ENCODE measurements at regions not wholly inside any gene's neighbourhood (a gene's known extent, or its start where the extent isn't known, plus 50 kb on each side); places are given as distances from the start of the nearest gene placed in this dataset.
A peak's percentile ranks its signal among the peaks of the same experiment; 100 is the strongest.
"Not testable (repeated sequence)": the region's sequence is repeated elsewhere in the genome, so short reads cannot be mapped to it uniquely, and the experiment has no call there.

- H3F3A ChIP-seq (ENCODE audit: low read length, unreplicated experiment); CTCF ChIA-PET; H2AFZ ChIP-seq (ENCODE audit: low read length); H3K27ac ChIP-seq (ENCODE audit: low read length); H4K20me1 ChIP-seq (ENCODE audit: low read length); H3K9ac ChIP-seq (ENCODE audit: low read length); H3K36me3 ChIP-seq (ENCODE audit: low read depth, low read length); H3K9me2 ChIP-seq (replicated peaks; ENCODE audit: low read length); intact Hi-C loops (cut with micrococcal nuclease); ATAC-seq; POLR2A ChIA-PET (ENCODE audit: unreplicated experiment); H3K4me3 ChIP-seq (ENCODE audit: low read length); H3K79me2 ChIP-seq (ENCODE audit: low read length); H3K4me2 ChIP-seq (ENCODE audit: low read length); H3K9me3 ChIP-seq (ENCODE audit: low read length); BruUV-seq (replicated peaks); H3K27me3 ChIP-seq (ENCODE audit: low read length); H3K4me1 ChIP-seq (ENCODE audit: insufficient read depth, low read length): not testable (repeated sequence)
- DNase-seq, result peak; percentile 17
Observed at GRCh38 chr22:15772337-15772736, 82.5 kb downstream of the POTEH start.

- H3K27me3 ChIP-seq (ENCODE audit: low read length); H4K20me1 ChIP-seq (ENCODE audit: low read length); H3F3A ChIP-seq (ENCODE audit: low read length, unreplicated experiment); H3K4me3 ChIP-seq (ENCODE audit: low read length); ATAC-seq; H3K36me3 ChIP-seq (ENCODE audit: low read depth, low read length); intact Hi-C loops (cut with micrococcal nuclease); CTCF ChIA-PET; H3K4me2 ChIP-seq (ENCODE audit: low read length); H3K9me2 ChIP-seq (replicated peaks; ENCODE audit: low read length); H3K4me1 ChIP-seq (ENCODE audit: insufficient read depth, low read length); H3K9me3 ChIP-seq (ENCODE audit: low read length); H3K9ac ChIP-seq (ENCODE audit: low read length); H3K79me2 ChIP-seq (ENCODE audit: low read length); BruUV-seq (replicated peaks); DNase-seq; POLR2A ChIA-PET (ENCODE audit: unreplicated experiment); H3K27ac ChIP-seq (ENCODE audit: low read length); H2AFZ ChIP-seq (ENCODE audit: low read length): not testable (repeated sequence)
Observed at GRCh38 chr22:15775118-15775517, 85.3 kb downstream of the POTEH start.

- H4K20me1 ChIP-seq (ENCODE audit: low read length); DNase-seq; POLR2A ChIA-PET (ENCODE audit: unreplicated experiment); H3K4me1 ChIP-seq (ENCODE audit: insufficient read depth, low read length); H2AFZ ChIP-seq (ENCODE audit: low read length); H3K79me2 ChIP-seq (ENCODE audit: low read length); H3K4me2 ChIP-seq (ENCODE audit: low read length); H3K4me3 ChIP-seq (ENCODE audit: low read length); H3K36me3 ChIP-seq (ENCODE audit: low read depth, low read length); H3K9me3 ChIP-seq (ENCODE audit: low read length); H3K9ac ChIP-seq (ENCODE audit: low read length); H3F3A ChIP-seq (ENCODE audit: low read length, unreplicated experiment); intact Hi-C loops (cut with micrococcal nuclease); BruUV-seq (replicated peaks); H3K27ac ChIP-seq (ENCODE audit: low read length); H3K9me2 ChIP-seq (replicated peaks; ENCODE audit: low read length); CTCF ChIA-PET; H3K27me3 ChIP-seq (ENCODE audit: low read length): not testable (repeated sequence)
- ATAC-seq, result peak; percentile 91
Observed at GRCh38 chr22:15775670-15776669, 86.1 kb downstream of the POTEH start.

GRCh38 chr22:15776727-15777126, 86.9 kb downstream of the POTEH start:
- POLR2A ChIA-PET (ENCODE audit: unreplicated experiment); H3K79me2 ChIP-seq (ENCODE audit: low read length); H3K36me3 ChIP-seq (ENCODE audit: low read depth, low read length); H3K9me3 ChIP-seq (ENCODE audit: low read length); H3K4me2 ChIP-seq (ENCODE audit: low read length); H4K20me1 ChIP-seq (ENCODE audit: low read length); H3K9me2 ChIP-seq (replicated peaks; ENCODE audit: low read length); H3K4me1 ChIP-seq (ENCODE audit: insufficient read depth, low read length); H3F3A ChIP-seq (ENCODE audit: low read length, unreplicated experiment); H3K27me3 ChIP-seq (ENCODE audit: low read length); H3K4me3 ChIP-seq (ENCODE audit: low read length); H2AFZ ChIP-seq (ENCODE audit: low read length); DNase-seq; H3K27ac ChIP-seq (ENCODE audit: low read length); BruUV-seq (replicated peaks); intact Hi-C loops (cut with micrococcal nuclease); CTCF ChIA-PET; H3K9ac ChIP-seq (ENCODE audit: low read length): not testable (repeated sequence)
- ATAC-seq, result peak; percentile 28

GRCh38 chr22:15777150-15777549, 87.3 kb downstream of the POTEH start:
- DNase-seq; H3K4me1 ChIP-seq (ENCODE audit: insufficient read depth, low read length); H3K36me3 ChIP-seq (ENCODE audit: low read depth, low read length); H3K27ac ChIP-seq (ENCODE audit: low read length); intact Hi-C loops (cut with micrococcal nuclease); H3K4me3 ChIP-seq (ENCODE audit: low read length); POLR2A ChIA-PET (ENCODE audit: unreplicated experiment); CTCF ChIA-PET; H3K9me3 ChIP-seq (ENCODE audit: low read length); H2AFZ ChIP-seq (ENCODE audit: low read length); H4K20me1 ChIP-seq (ENCODE audit: low read length); H3K79me2 ChIP-seq (ENCODE audit: low read length); H3K4me2 ChIP-seq (ENCODE audit: low read length); BruUV-seq (replicated peaks); H3K27me3 ChIP-seq (ENCODE audit: low read length); H3F3A ChIP-seq (ENCODE audit: low read length, unreplicated experiment); H3K9ac ChIP-seq (ENCODE audit: low read length); H3K9me2 ChIP-seq (replicated peaks; ENCODE audit: low read length): not testable (repeated sequence)
- peak; percentile 6; the same call in 1 of the 2 replicates for ATAC-seq

- H3K36me3 ChIP-seq (ENCODE audit: low read depth, low read length); BruUV-seq (replicated peaks); POLR2A ChIA-PET (ENCODE audit: unreplicated experiment); H3K9me3 ChIP-seq (ENCODE audit: low read length); H3K4me3 ChIP-seq (ENCODE audit: low read length); H3K27me3 ChIP-seq (ENCODE audit: low read length); H3K4me2 ChIP-seq (ENCODE audit: low read length); H2AFZ ChIP-seq (ENCODE audit: low read length); CTCF ChIA-PET; H3K9ac ChIP-seq (ENCODE audit: low read length); H3K4me1 ChIP-seq (ENCODE audit: insufficient read depth, low read length); H3K27ac ChIP-seq (ENCODE audit: low read length); H4K20me1 ChIP-seq (ENCODE audit: low read length); H3K9me2 ChIP-seq (replicated peaks; ENCODE audit: low read length); DNase-seq; H3F3A ChIP-seq (ENCODE audit: low read length, unreplicated experiment); H3K79me2 ChIP-seq (ENCODE audit: low read length); intact Hi-C loops (cut with micrococcal nuclease): not testable (repeated sequence)
- ATAC-seq, result peak; percentile 80
Observed at GRCh38 chr22:15777557-15777956, 87.7 kb downstream of the POTEH start.

GRCh38 chr22:15778366-15778765, 88.5 kb downstream of the POTEH start:
- H3K9me3 ChIP-seq (ENCODE audit: low read length); CTCF ChIA-PET; POLR2A ChIA-PET (ENCODE audit: unreplicated experiment); H4K20me1 ChIP-seq (ENCODE audit: low read length); H3K4me2 ChIP-seq (ENCODE audit: low read length); H3K36me3 ChIP-seq (ENCODE audit: low read depth, low read length); H3K4me1 ChIP-seq (ENCODE audit: insufficient read depth, low read length); H3K9ac ChIP-seq (ENCODE audit: low read length); BruUV-seq (replicated peaks); intact Hi-C loops (cut with micrococcal nuclease); H3F3A ChIP-seq (ENCODE audit: low read length, unreplicated experiment); H3K4me3 ChIP-seq (ENCODE audit: low read length); H3K27me3 ChIP-seq (ENCODE audit: low read length); H3K79me2 ChIP-seq (ENCODE audit: low read length); H3K9me2 ChIP-seq (replicated peaks; ENCODE audit: low read length); ATAC-seq; DNase-seq; H3K27ac ChIP-seq (ENCODE audit: low read length); H2AFZ ChIP-seq (ENCODE audit: low read length): not testable (repeated sequence)

Measured in PC-3 (cell line).